ENCODE measurements at regions not wholly inside any gene's neighbourhood (a gene's known extent, or its start where the extent isn't known, plus 50 kb on each side); places are given as distances from the start of the nearest gene placed in this dataset.

DNA sequence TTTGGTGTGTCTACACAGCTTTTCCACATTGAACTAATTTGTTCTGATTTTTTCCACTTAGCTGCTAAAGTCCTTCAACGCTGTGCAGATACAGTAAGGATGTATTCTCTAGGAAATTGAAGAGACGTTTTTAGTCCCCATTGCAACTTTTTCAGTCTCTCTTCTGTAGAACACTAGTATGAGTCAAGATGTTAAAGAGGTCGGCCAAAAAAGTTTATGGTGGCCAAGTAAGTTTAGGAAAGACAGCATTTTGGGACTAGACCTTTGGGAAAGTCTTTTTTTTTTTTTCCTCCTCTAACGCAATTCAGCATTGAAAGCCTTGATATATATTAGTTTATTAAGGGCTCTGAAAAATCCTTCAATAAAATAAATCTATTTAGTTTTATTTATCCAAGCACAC is 243.5 kb upstream of the FBXL7 start:
- no peak for DNase-seq

DNA sequence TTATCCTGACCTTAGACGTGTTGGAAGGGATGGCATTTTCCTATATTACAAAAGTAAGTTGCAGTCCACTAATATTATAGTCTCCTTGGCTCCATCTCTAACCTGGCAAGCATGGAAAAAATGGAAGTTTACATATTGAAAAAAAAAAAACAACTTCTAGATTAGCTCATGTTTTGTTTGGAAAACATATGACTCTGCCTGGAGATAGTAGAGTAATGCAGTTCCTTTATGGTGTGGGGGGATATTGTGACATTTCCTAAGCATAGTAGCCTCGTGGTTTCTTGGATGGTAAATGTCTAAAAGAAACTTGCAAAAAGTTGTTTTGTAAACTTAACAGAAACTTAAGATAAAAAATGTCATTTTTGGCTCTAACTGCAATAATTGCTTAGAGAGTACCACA is 244.4 kb upstream of the FBXL7 start:
- no peak for DNase-seq

DNA sequence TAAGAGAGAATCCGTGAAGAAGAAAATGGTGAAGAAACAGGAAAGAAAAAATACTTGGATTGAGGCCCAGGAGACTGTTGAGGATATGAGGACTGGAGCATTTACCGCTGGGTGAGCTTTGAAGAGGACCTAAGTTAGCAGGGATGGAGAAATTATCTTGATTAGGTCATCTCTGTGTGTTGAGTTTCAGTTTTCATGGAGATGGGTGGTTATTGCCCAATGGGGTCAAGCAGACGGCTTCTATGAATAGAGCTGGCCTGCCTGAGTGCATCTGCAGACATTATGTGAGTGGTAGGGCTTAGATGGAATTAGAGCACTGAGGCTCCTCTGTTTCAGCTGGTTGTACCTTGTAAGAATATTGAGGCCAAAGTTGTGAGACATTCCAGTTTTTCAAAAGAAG is 245.4 kb upstream of the FBXL7 start:
- DNase-seq: no peak

DNA sequence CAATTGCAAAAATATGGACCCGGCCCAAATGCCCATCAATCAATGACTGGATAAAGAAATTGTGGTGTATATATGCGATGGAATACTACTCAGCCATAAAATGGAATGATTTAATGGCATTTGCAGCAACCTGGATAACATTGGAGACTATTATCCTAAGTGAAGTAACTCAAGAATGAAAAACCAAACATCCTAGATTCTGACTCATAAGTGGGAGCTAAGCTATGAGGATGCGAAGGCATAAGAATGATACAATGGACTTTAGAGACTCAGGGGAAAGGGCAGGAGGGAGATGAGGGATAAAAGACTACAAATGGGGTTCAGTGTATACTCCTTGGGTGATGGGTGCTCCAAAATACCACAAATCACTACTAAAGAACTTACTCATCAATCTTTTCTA is 247.6 kb upstream of the FBXL7 start:
- no peak for DNase-seq

DNA sequence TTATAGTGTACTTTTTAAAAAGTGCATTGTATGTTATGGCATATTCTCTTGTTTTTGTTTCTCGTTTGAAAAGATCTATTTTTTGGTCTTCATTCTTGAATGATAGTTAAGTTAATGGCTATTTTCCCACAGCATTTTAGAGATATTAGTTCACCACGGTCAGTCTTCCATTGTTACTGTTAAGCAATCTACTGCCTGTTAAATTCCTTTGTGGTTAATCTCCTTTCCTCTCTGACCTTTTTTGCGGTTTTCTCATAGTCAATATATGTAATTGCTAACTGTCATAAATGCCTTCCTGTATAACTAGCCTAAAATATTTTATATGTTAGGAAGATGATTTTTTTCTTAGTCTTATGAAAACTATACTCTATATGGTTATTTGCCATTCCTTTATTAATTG is 250.8 kb upstream of the FBXL7 start:
- no peak for DNase-seq

DNA sequence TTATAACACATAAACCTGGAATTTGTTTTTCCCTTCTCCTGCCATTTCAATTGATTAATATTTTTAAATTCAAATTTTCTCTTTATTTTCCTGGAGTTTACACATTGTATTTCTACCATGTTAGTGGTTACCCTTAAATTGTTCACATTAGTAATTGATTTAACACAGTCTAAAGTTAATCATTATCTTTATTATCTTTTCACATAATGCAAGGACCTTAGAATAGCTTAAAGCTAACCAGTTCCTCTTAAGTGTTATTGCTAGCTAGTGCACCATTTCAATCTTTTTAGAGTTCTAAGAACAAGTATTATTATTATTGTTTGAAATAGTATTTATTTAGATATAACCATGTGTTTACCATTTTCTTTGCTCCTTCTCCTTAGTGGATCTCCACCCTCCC is 251.2 kb upstream of the FBXL7 start:
- no peak for DNase-seq

DNA sequence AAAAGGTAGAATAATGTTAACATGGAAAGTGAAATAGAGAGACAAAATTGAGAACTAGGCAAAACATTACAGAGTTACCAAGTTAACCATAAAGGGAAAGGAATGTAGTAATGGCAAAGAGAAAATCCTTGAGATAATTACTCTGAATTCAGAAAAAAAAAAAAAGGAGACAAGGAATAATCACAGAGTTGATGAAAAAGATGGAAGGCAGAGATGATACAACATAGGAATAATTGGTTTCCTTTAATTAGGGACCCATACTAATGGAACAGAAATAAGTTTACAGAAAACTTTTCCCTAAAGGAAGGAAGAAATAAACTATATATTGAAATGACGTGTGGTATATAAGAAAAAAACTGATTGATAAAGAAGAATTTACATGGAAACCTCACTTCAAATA is 254.1 kb upstream of the FBXL7 start:
- no peak for DNase-seq

DNA sequence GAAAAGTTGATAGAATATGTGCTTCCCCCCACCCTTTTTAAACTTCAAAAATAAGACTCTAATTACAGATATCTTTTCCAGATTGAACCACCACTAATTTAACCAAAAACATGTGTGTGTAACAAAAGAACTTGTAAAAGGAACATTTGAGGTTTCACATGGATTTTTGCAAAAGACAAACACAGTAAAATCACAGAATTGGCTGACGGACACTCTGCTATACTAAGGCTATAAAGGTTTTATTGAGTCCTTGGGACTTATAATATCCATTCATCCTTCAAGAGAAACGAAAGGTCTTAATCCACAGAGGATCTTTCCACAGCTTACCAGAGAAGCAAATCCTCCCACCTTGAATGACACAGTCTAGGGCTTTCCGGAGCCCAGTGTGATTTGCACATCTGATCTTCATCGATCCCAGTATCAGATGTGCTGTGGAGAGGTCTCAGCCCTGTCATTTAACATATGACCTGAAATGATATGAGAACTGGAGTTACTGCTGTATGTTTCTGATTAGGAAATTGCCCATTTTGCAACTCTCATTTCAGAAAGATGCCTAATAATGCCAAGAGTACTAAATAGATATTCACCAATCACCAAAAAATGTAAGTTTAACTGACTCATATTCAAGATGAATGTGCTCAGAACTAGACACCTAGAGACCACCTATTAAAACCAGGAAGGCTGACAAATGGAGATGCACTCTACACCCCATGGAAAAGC is 256.5 kb upstream of the FBXL7 start:
- no peak for DNase-seq

DNA sequence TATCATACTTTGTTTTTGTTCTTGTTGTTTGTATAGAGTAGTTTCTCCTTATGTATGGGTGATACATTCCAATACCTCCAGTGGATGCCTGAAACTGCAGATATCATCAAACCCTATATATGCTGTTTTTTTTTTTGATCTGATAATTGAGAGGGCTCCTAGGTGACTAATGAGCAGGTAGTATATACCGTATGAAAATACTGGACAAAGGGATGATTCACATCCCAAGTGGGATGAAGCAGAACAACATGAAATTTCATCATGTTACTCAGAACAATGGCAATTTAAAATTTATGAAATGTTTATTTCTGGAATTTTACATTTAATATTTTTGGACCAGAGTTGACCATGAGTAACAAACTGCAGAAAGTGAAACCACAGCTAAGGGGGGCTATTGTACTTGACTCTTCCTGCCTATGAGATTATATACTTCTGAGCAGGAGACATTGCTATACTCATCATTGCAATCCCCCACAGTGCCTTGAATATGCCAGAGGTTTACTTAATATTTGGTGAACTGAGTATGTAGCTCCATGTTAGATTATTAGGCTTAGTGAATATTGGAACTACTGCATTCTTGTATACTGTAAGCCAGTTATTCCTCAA is 258.7 kb upstream of the FBXL7 start:
- no peak for DNase-seq

DNA sequence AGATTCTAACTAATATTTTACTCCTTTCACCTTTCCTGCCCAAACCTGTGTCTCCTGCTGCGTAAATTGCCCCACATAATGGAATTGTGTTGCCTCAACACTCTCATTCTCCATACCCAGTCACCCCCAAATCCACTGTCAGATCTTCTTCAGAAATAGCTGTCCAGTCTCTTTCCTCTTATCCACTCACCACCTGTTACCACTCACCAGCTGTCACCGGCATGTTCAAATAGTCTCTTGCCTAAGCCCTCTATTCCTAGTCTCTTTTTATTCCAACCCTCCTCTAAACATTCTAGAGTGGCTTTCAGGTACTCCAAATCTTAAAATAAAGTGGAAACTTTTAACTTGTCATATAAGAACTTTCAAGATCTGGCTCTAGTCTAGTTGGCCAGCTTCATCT is 262.0 kb upstream of the FBXL7 start:
- no peak for DNase-seq

DNA sequence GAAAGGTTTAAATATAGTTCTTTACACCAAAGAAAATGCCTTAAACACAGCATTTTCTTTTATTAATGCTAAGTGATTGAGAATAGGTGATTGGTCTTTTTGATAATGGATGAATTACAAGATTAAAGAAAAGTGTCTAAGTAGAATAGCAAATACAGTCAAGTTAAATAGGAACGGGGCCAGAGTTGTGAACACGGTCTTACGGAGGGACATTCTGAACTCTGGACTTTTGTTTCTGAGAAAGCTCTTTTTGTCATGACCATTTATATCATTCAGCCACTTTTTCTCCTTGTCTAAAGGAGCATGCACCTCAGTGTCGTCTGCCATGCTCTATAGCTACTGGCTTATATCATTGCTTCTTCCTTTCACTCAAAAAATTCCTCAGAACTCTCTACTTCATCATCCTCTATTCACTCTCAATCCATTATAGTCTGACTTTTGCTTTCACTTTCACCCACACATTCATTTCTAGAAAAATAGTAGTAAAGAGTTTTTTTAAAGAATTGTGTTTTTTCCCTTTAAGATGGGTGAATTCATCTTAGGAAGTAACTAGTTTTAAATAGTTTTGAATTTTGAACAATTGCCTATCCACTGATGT is 263.0 kb upstream of the FBXL7 start:
- DNase-seq: no peak

DNA sequence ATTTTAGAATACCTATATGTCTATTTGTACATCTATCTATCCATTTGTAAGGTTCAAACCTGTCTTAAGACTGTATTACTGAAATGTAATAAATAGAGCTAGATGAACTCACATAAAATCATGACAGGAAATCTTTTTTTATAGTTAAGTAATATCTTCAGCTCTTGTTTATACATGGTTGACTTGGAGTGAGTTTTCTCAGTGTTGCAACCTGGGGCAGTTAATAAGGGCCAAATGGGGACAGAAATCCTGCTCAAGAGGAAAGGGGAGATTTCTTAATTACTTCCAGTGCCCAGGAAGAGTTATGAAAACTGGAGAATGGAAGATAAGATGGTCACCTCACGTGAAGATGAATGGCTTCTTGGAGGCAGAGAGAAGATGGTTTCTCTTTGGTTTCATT is 265.1 kb upstream of the FBXL7 start:
- DNase-seq: no peak

DNA sequence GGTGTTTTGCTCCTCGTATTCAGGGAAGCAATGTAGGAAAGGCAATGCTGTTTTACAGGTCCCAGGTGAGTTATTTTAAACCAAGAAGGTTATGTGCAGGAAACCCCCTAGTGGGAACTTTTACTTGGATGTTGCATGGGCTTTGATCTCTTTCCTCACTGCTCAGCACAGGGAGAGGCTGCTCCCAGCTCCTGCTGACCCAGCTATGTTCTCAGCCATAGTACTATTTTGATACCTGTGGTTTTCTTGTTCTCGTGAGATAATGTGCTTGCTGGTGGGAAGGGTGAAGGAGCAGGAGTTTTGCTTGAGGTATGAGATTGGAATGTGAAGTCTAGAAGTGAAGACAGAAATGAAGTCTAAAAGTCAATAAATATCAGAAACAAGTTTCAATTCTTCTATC is 265.6 kb upstream of the FBXL7 start:
- DNase-seq: no peak

DNA sequence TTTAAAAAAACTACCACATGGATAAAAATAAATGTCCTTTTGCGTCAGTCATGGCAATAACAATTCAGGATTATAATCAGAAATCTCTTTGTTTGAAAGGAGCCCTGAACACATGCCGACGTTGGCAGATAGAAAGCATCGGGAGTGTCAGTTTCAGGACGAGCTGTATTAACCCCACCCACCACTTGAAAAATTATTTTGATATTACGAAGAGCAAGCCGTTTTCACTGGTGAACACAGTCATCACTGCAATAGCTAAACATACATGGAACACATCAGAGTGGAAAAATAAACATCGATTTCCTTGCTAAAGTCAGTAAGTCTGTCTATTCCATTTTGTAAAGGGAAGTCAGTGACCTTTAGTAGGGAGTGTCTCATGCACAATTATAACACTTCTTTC is 266.4 kb upstream of the FBXL7 start:
- DNase-seq: no peak

DNA sequence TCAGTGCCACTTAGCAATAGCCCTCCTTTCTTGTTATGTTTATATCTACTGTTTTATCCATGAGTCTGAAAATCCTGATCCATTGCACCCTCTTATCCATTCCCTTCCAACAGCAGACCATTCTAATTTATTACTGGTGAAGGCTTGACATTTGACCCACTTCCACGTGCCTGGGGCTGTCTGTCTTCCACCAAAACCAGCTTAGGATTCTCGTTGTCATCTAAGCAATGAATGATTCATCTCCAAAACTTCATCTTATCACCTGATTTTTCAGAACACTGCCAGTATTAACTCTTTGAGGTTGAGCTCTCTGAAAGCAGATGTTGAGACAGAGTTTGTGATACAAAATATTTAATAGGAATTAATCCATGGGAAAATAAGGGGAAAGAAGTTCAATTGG is 277.8 kb upstream of the FBXL7 start:
- DNase-seq: no peak

DNA sequence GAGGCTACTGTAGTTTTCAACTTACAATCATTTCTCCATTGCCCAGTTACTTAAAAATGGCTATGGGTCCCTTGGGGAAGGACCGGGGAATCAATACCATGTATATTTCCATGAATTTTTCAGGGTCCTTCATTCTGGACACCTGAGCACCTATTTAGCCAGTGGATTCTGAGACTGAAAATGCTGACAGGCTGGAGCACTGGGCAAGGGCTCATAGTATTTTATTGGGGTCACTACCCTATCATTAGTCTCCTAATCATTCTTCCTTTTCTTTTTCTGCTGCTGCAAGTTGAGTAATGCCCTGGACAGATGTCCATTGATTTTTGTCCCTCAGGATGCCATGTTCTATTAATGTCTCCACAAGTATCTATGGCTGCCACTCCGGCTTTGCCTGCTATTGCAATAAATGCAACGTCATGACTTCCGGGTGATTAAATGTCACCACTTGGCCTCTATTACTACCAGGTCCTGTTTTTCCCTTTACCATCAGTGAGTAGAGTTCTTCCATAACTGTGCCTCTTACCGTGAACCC is 279.3 kb upstream of the FBXL7 start:
- DNase-seq: no peak

DNA sequence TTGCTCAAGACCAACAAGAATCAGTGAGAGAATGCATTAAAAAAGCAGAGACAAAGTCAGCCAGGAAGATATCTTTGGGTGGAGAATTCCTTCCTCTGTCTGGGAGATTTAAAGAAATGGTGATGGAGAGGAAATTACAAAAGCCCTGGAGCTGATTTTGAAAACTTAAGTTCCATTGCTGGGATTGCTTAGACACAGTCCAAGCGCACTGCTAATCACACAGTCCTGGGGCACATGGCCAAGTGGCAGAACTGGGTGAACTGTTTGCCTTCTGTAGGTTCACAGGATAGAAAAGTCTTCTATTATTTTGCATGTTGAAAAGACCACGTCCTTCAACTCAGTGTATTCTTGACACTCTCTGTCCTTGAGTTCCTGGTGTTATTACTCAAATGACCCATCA is 284.9 kb upstream of the FBXL7 start:
- DNase-seq: no peak

DNA sequence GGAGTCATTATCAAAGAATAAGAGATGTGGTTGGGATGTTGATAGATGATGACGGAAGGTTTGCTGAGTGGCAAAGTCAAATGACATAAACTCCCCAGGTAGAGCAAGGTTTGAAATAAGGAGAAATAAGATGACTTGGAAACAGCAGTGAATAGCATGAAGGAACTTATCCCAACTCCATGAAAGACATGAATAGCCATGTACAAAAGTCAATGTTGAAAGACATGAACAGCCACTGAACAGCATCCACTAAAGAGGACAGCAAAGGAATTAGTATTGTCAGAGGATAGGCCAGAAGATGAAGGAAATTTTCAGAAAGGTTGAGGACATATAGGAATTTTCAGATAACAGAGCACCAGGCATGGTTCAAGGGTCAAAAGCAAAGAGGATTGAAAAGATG is 286.0 kb upstream of the FBXL7 start:
- no peak for DNase-seq

DNA sequence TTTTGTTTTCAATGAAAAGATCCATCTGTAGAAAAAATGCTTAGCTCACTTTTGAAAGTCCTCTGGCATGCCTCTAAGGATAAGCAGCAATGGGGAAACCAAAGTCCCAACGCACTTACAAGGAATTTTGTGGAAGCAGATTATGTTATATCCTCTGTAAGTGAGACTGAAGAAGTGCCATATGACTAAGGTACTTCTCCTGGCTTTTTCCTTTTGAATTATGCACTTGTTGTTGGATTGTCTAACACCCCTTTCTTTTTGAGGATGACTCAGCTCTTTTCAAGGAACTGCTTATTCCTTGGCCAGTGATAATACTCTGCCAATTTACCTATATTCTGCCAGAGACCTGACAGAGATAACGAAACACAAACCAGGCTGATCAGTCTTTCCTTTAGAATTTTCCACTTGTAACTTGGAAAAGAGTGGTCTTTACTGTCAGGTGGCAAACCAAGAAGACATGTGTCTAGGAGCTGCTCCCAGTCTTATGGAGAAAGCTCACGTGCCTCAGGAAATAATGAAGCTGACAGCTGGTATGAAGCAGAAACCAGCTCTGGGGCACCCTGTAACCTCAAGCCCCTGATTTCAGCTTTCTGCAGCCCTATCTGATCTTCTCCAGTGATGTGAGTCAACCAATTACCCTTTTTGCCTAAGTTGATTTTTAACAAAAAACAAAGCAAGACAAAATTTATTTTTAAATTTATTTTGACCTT is 290.8 kb upstream of the FBXL7 start:
- no peak for DNase-seq

DNA sequence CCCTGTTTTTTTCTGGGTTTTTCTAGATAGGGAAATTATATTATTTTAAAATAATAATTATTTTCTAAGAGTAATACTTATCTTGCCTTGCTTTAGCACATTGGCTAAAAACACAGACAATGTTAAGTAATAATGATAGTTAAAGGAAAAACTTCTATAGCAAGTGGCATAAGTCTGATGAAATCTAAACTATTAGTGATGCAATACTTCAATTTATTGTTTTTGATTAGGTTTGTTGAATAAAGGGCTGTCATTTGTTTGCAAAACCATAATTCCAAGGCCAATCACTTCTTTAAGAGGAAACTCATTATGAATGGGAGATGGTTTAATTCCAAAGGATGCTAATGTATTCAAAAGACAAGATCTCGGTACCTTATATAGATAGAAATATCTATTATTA is 293.8 kb upstream of the FBXL7 start:
- DNase-seq: no peak

DNA sequence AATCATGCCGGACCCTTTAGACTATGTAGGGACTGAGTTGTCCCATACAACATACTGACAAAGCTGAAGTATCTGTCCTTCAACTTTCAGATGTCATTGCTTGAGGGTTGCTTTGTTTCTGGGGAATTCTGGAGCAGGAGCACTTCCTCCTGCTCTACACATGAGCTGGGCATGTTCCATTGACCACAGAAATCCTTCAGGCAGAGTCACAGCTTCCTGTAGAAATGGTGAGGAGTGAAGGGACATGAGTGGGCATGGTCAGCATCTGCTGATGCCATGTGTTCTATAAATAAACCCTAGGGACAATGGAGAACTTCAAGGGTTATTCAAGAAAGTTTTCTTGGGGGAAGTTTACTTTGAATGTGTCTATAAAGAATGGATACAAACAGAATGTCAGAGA is 296.6 kb upstream of the FBXL7 start:
- DNase-seq: no peak

DNA sequence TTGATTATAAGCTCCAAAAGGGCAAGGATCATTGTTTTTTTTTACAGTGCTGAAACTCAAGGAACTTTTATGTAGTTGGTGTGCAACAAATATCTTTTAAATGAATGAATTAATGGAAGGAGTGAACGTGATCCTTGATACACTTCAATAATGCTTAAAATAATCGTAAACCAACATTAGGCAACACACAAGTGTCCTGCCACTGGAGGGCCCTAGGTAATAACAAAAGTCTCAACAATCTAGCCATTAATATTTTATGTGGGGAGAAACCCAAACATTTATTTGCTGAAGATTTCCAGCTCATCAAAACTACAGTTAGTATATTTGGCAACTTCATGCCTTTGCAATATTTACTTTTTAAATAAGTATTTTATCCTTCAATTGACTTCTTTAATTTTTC is 309.0 kb upstream of the FBXL7 start:
- DNase-seq: no peak

DNA sequence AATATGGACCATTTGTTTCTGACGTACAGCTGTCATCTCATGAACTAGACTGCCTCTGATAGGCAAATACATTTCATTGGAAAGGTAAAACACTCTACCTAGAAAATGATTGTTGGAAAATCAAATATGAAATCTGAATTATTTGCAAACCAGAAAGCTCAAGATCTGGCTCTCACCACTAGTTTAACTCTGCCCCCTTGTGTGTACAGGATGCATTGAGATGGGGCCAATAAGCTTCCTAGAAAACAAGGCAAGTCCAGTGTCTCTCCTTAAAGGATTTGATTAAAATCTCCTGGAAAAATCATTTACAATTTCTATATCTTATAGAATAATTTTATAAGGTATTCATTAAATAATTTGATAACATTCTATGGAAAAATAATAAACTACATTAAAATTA is 311.9 kb upstream of the ANKH start:
- no peak for DNase-seq

DNA sequence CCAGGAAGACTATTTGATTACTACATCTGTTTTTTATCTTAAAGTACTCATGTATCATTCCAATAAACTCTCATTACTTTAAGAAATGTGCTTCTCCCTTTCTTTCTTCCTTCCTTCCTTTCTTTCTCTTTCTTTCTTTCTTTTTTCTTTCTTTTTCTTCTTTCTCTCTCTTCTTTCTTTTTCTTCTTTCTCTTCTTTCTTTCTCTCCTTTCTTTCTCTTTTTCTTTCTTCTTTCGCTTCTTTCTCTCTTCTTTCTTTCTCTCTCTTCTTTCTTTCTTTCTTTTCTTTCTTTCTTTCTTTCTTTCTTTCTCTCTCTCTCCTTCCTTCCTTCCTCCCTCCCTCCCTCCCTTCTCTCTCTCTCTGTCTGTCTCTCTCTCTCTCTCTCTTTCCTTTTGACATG is 298.6 kb upstream of the ANKH start:
- DNase-seq: no peak

All from COR-L47 (cell line).